AG09319 (cell line): ENCODE measurements at regions not wholly inside any gene's neighbourhood (a gene's known extent, or its start where the extent isn't known, plus 50 kb on each side); places are given as distances from the start of the nearest gene placed in this dataset.

Experiments
- DNase-seq: peaks from one replicate; pipeline ENCODE4 v3.0.0-alpha.2; 2010; ENCODE audit warnings: low read depth; ENCODE audit errors: extremely low read depth
- CTCF ChIP-seq: IDR thresholded peaks from 2 replicates; pipeline ENCODE4 v1.5.1; 2011; ENCODE audit warnings: low read depth, mild to moderate bottlenecking, inconsistent platforms, low read length, moderate library complexity

- peak; percentile 65 for DNase-seq
- no peak for TF ChIP-seq CTCF
These were observed 77.2 kb downstream of the MDH1 start for GRCh38 chr2:63665846-63666475.

- DNase-seq = no peak
These were observed 78.5 kb downstream of the MDH1 start for GRCh38 chr2:63667132-63667700.

GRCh38 chr2:63668000-63668399 lies 79.2 kb downstream of the MDH1 start:
- no peak for TF ChIP-seq CTCF

More at GRCh38 chr2:63667132-63667700, 78.5 kb downstream of the MDH1 start:
- TF ChIP-seq CTCF = no peak

GRCh38 chr2:63668466-63668865 lies 79.7 kb downstream of the MDH1 start:
- no peak for TF ChIP-seq CTCF
- DNase-seq = no peak

More at GRCh38 chr2:63668000-63668399, 79.2 kb downstream of the MDH1 start:
- DNase-seq = no peak

GRCh38 chr2:63669596-63669995 lies 80.8 kb downstream of the MDH1 start:
- TF ChIP-seq CTCF = no peak

GRCh38 chr2:63673865-63674533 lies 85.2 kb downstream of the MDH1 start:
- no peak for DNase-seq
- no peak for TF ChIP-seq CTCF

More at GRCh38 chr2:63669596-63669995, 80.8 kb downstream of the MDH1 start:
- no peak for DNase-seq

- TF ChIP-seq CTCF = no peak
- no peak for DNase-seq
These were observed 86.3 kb downstream of the MDH1 start for GRCh38 chr2:63675026-63675425.
